HFFc6 (cell line): ENCODE measurements at regions not wholly inside any gene's neighbourhood (a gene's known extent, or its start where the extent isn't known, plus 50 kb on each side); places are given as distances from the start of the nearest gene placed in this dataset.

Experiments
- DNase-seq: peaks from one replicate; pipeline ENCODE4 v3.0.0-alpha.2; 2018
- H3K27ac Mint-ChIP-seq: 2 replicates; pipeline ENCODE4 v1.8.0; 2020; ENCODE audit warnings: mild to moderate bottlenecking, mixed read lengths
- H3K27me3 Mint-ChIP-seq: 2 replicates; pipeline ENCODE4 v1.8.0; 2021; ENCODE audit warnings: mild to moderate bottlenecking, moderate library complexity, mixed read lengths; ENCODE audit not compliant: insufficient read depth
- H3K36me3 Mint-ChIP-seq: 2 replicates; pipeline ENCODE4 v1.8.0; 2021; ENCODE audit warnings: low read depth, mixed read lengths
- H3K4me1 Mint-ChIP-seq: 2 replicates; pipeline ENCODE4 v1.8.0; 2020; ENCODE audit warnings: low read depth, mixed read lengths
- H3K4me3 Mint-ChIP-seq: 2 replicates; pipeline ENCODE4 v1.8.0; 2020; ENCODE audit warnings: mild to moderate bottlenecking, moderate library complexity, mixed read lengths
- H3K9me3 Mint-ChIP-seq: 2 replicates; pipeline ENCODE4 v1.8.0; 2020; ENCODE audit warnings: mild to moderate bottlenecking, mixed read lengths
- CTCF ChIP-seq: fragments of 200-600 bp; sonication (generic); IDR thresholded peaks from 2 replicates; pipeline ENCODE4 v1.5.0; 2021; ENCODE audit warnings: antibody characterized with exemption, mild to moderate bottlenecking

GRCh38 chr1:83006271-83006670 lies 992.7 kb downstream of the TTLL7 start:
- H3K4me1 Mint-ChIP-seq = no peaks in the 10 kb centered on the region
- H3K27me3 Mint-ChIP-seq = no peaks in the 10 kb centered on the region
- no peaks in the 10 kb centered on the region for H3K36me3 Mint-ChIP-seq
- DNase-seq = no peak
- H3K4me3 Mint-ChIP-seq = no peak overlapping the region
- no peak overlapping the region for H3K27ac Mint-ChIP-seq
- no peak for TF ChIP-seq CTCF
- H3K9me3 Mint-ChIP-seq = peaks cover 48% of the 10 kb centered on the region

- no peaks in the 10 kb centered on the region for H3K36me3 Mint-ChIP-seq
- no peak overlapping the region for H3K4me3 Mint-ChIP-seq
- H3K27ac Mint-ChIP-seq = no peak overlapping the region
- peaks cover 47% of the 10 kb centered on the region for H3K9me3 Mint-ChIP-seq
- H3K27me3 Mint-ChIP-seq = no peaks in the 10 kb centered on the region
- H3K4me1 Mint-ChIP-seq = no peaks in the 10 kb centered on the region
- no peak for DNase-seq
- TF ChIP-seq CTCF = no peak
These were observed 998.6 kb downstream of the TTLL7 start for GRCh38 chr1:83000286-83000685.

GRCh38 chr1:82995951-82996350 lies 1003.0 kb downstream of the TTLL7 start:
- Mint-ChIP-seq H3K27ac (no peak overlapping the region), H3K4me1 (no peaks in the 10 kb centered on the region), H3K36me3 (no peaks in the 10 kb centered on the region), H3K4me3 (no peak overlapping the region), H3K9me3 (peaks cover 50% of the 10 kb centered on the region), H3K27me3 (no peaks in the 10 kb centered on the region)
- no peak for TF ChIP-seq CTCF
- DNase-seq = no peak

GRCh38 chr1:82994616-82995263 lies 1004.2 kb downstream of the TTLL7 start:
- no peaks in the 10 kb centered on the region for H3K36me3 Mint-ChIP-seq

GRCh38 chr1:82991569-82991968 lies 1007.4 kb downstream of the TTLL7 start:
- Mint-ChIP-seq H3K36me3 (no peaks in the 10 kb centered on the region), H3K4me1 (no peaks in the 10 kb centered on the region), H3K27ac (no peak overlapping the region), H3K27me3 (no peaks in the 10 kb centered on the region), H3K9me3 (peaks cover 36% of the 10 kb centered on the region), H3K4me3 (no peak overlapping the region)
- no peak for DNase-seq
- TF ChIP-seq CTCF = no peak

More at GRCh38 chr1:82994616-82995263, 1004.2 kb downstream of the TTLL7 start:
- DNase-seq = no peak
- H3K4me3 Mint-ChIP-seq = no peak overlapping the region
- no peak overlapping the region for H3K27ac Mint-ChIP-seq
- no peaks in the 10 kb centered on the region for H3K4me1 Mint-ChIP-seq
- no peaks in the 10 kb centered on the region for H3K27me3 Mint-ChIP-seq
- TF ChIP-seq CTCF = no peak
- peaks cover 48% of the 10 kb centered on the region for H3K9me3 Mint-ChIP-seq
